SK-N-SH (cell line): ENCODE measurements at regions not wholly inside any gene's neighbourhood (a gene's known extent, or its start where the extent isn't known, plus 50 kb on each side); places are given as distances from the start of the nearest gene placed in this dataset.

Experiments used
- CTCF ChIP-seq: fragments of 200-600 bp; sonication (generic); IDR thresholded peaks from 2 replicates; pipeline ENCODE4 v1.6.1; 2017; ENCODE audit warnings: antibody characterized with exemption, mild to moderate bottlenecking, moderate library complexity
- EZH2phosphoT487 ChIP-seq: fragments of 200-600 bp; sonication (generic); IDR thresholded peaks from 2 replicates; pipeline ENCODE4 v1.6.1; 2017; ENCODE audit warnings: low read depth, mixed run types, mild to moderate bottlenecking, antibody characterized with exemption, moderate library complexity, borderline replicate concordance
- JUND ChIP-seq: IDR thresholded peaks from 2 replicates; pipeline ENCODE4 v1.4.0; 2012
- PBX3 ChIP-seq: IDR thresholded peaks from 2 replicates; pipeline ENCODE4; 2012
- TAF1 ChIP-seq: IDR thresholded peaks from 2 replicates; pipeline ENCODE4 v1.6.1; 2012; ENCODE audit warnings: low read depth, mild to moderate bottlenecking, low read length, moderate library complexity, borderline replicate concordance
- TCF12 ChIP-seq: IDR thresholded peaks from 2 replicates; pipeline ENCODE4 v1.4.0; 2012
- USF2 ChIP-seq: fragments of 150-350 bp; IDR thresholded peaks from 2 replicates; pipeline ENCODE4 v1.6.1; 2017; ENCODE audit warnings: antibody characterized with exemption, low read length, low read depth, borderline replicate concordance
- YY1 ChIP-seq: IDR thresholded peaks from 2 replicates; pipeline ENCODE4 v1.4.0; 2012; ENCODE audit warnings: low read depth, mild to moderate bottlenecking

GRCh38 chr15:31200735-31201151, 99.2 kb upstream of the TRPM1 start:
- TF ChIP-seq YY1: no peak
- TF ChIP-seq PBX3: no peak
- TF ChIP-seq EZH2phosphoT487: no peak
- TF ChIP-seq CTCF: no peak
- TF ChIP-seq TAF1: no peak
- no peak for TF ChIP-seq TCF12
- TF ChIP-seq JUND: no peak
- TF ChIP-seq USF2: no peak
